ENCODE measurements at regions not wholly inside any gene's neighbourhood (a gene's known extent, or its start where the extent isn't known, plus 50 kb on each side); places are given as distances from the start of the nearest gene placed in this dataset.

DNA sequence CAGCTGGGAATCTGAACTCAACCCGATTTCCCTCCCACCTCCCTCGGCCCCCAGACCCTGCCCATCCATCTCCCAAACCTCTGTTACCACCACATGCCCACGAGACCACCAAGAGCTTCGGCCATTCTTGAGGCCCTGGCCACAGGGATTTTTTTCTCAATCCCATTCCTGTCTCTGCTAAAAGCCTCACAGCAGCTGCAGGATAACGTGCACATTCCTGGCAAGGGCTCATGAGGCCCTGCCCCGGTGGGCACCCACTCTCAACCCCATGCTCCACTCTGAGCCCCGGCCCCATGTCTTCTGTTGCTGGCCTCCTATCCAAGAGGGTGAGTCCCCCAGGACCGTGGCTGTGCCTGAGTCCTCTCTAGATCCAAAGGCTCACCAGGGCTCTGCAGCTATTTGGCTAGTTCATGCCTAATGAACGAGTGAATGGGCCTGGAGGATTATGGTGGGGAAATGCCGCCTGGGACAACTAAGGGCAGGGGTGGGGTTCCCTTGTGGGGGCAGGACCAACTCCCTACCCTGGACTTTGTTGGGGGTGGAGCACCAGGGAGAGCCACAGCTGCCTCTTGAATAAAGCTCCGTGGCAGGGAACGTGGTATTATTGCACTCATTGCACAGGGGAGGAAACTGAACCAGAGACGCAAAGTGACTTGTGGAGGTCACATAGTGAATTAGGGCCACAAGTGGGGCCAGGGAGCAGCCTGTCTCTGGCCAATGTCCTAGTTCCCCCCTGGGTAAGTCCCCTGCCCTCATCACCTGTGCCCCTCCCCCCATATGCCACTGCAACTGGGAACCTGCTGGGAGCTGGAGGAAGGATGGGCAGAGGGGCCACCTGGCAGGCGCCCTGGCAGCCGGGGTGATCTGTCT, 113.8 kb upstream of the SMURF2 start:
- Histone ChIP-seq H3K9me2 (ENCODE audit: insufficient read depth) (no peaks in the 10 kb centered on the region), H4K20me1 (ENCODE audit: insufficient read depth) (no peaks in the 10 kb centered on the region), H3K27ac (ENCODE audit: low read depth, low read length) (no peak overlapping the region; the same call in 1 of the 2 replicates), H3K4me2 (ENCODE audit: low read length) (peak overlapping the region; percentile 79; the same call in 1 of the 2 replicates), H3K9me3 (ENCODE audit: control insufficient read depth in 1 of 2, insufficient read depth in 1 of 2, low read depth in 1 of 2, low read length in 2 of 2) (no peaks in the 10 kb centered on the region), H3K4me1 (ENCODE audit: control insufficient read depth in 1 of 2, insufficient read depth in 2 of 2, low read length in 2 of 2) (peaks cover 17 to 56% of the 10 kb centered on the region in 2 experiments), H2AFZ (ENCODE audit: low read depth, low read length, poor library complexity, severe bottlenecking) (no peak overlapping the region), H3K9ac (ENCODE audit: low read length) (no peak overlapping the region), H3K27me3 (ENCODE audit: insufficient read depth, low read length) (no peaks in the 10 kb centered on the region), H3K79me2 (ENCODE audit: insufficient read depth, low read length) (peaks cover 24% of the 10 kb centered on the region; the same call in 1 of the 2 replicates), H3K36me3 (ENCODE audit: control insufficient read depth in 1 of 2, insufficient read depth in 2 of 2, low read length in 2 of 2) (no peaks in the 10 kb centered on the region), H3K4me3 (replicated peaks in 1 of 2; ENCODE audit: low read depth in 1 of 2, low read length in 2 of 2) (no peak overlapping the region)
- intact Hi-C loops (cut with micrococcal nuclease): loop anchor here (2.0 to 5.0 kb wide), 2 partner anchors 161 to 423 kb away; no protein-coding TSS in a partner anchor
- ChIA-PET RAD21 (ENCODE audit: low non-redundant PET in 1 of 2, low total read pairs in 2 of 2, uncharacterized antibody in 2 of 2, unreplicated experiment in 2 of 2) (no interaction called here), POLR2A (no interaction called here), CTCF (interaction anchor here (1.3 to 5.2 kb wide), 4 partner anchors 21 to 356 kb away, joined by 3 to 40 read pairs (median 6); no protein-coding TSS in a partner anchor)
- BruUV-seq (replicated peaks): no TSS peak
- no peak for DNase-seq (ENCODE audit: low read depth, low spot score)
- TF ChIP-seq TCF7L2 (IDR thresholded peaks at IDR 0.05; ENCODE audit: borderline replicate concordance, extremely low read depth, insufficient read depth, insufficient read length) (no peak), SRF (IDR thresholded peaks at IDR 0.05; ENCODE audit: low read depth) (no peak), ZNF274 (IDR thresholded peaks at IDR 0.05; ENCODE audit: low read depth, low read length) (no peak), ZFX (IDR thresholded peaks at IDR 0.05) (no peak), FOSL1 (IDR thresholded peaks at IDR 0.05; ENCODE audit: low read depth) (no peak), EZH2 (IDR thresholded peaks at IDR 0.05) (no peak), SIN3A (IDR thresholded peaks at IDR 0.05; ENCODE audit: low read depth) (no peak), ELF1 (IDR thresholded peaks at IDR 0.05; ENCODE audit: borderline replicate concordance, low read depth) (no peak), CEBPB (IDR thresholded peaks at IDR 0.05; ENCODE audit: low read depth) (no peak)
- TF ChIP-seq, protein P1, sequence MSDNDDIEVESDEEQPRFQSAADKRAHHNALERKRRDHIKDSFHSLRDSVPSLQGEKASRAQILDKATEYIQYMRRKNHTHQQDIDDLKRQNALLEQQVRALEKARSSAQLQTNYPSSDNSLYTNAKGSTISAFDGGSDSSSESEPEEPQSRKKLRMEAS (IDR thresholded peaks at IDR 0.05): no peak
- TF ChIP-seq, protein P2, sequence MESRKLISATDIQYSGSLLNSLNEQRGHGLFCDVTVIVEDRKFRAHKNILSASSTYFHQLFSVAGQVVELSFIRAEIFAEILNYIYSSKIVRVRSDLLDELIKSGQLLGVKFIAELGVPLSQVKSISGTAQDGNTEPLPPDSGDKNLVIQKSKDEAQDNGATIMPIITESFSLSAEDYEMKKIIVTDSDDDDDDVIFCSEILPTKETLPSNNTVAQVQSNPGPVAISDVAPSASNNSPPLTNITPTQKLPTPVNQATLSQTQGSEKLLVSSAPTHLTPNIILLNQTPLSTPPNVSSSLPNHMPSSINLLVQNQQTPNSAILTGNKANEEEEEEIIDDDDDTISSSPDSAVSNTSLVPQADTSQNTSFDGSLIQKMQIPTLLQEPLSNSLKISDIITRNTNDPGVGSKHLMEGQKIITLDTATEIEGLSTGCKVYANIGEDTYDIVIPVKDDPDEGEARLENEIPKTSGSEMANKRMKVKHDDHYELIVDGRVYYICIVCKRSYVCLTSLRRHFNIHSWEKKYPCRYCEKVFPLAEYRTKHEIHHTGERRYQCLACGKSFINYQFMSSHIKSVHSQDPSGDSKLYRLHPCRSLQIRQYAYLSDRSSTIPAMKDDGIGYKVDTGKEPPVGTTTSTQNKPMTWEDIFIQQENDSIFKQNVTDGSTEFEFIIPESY (IDR thresholded peaks at IDR 0.05; ENCODE audit: extremely low read depth, insufficient replicate concordance, low read length): no peak
- ATAC-seq: no peak

Measured in HCT116 (cell line).